ENCODE measurements at regions not wholly inside any gene's neighbourhood (a gene's known extent, or its start where the extent isn't known, plus 50 kb on each side); places are given as distances from the start of the nearest gene placed in this dataset.

DNA sequence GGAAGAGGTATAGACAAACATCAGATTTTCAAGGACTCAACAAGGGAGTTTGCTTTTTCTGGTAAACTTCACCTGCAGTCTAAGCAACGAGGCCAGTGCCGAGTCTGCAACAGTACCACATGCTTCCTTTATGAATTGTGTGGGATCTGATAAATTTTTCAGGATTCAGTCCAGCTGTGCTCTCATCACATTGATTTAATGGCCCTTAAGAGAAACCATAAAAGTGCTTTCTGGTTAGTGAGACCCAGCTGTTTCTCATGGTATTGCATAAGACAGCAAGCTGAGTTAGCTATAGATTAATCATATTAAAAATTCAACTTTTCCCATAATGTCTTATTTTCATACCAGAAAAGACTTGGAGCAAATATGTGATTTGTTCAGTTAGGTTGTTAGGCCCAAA is 291.4 kb downstream of the CENPW start:
- H3K4me3 ChIP-seq (ENCODE audit: low read depth, low read length, poor library complexity, severe bottlenecking) = no peak overlapping the region
- no peaks in the 10 kb centered on the region for H3K9me2 ChIP-seq (ENCODE audit: low read depth, low read length)
- no peak overlapping the region for H2AFZ ChIP-seq (ENCODE audit: low read length)
- no peaks in the 10 kb centered on the region for H3K79me2 ChIP-seq (ENCODE audit: insufficient read depth, low read length)
- no peak for TF ChIP-seq EZH2 (IDR thresholded peaks at IDR 0.05; ENCODE audit: borderline replicate concordance, low read length)
- TF ChIP-seq, protein P1, sequence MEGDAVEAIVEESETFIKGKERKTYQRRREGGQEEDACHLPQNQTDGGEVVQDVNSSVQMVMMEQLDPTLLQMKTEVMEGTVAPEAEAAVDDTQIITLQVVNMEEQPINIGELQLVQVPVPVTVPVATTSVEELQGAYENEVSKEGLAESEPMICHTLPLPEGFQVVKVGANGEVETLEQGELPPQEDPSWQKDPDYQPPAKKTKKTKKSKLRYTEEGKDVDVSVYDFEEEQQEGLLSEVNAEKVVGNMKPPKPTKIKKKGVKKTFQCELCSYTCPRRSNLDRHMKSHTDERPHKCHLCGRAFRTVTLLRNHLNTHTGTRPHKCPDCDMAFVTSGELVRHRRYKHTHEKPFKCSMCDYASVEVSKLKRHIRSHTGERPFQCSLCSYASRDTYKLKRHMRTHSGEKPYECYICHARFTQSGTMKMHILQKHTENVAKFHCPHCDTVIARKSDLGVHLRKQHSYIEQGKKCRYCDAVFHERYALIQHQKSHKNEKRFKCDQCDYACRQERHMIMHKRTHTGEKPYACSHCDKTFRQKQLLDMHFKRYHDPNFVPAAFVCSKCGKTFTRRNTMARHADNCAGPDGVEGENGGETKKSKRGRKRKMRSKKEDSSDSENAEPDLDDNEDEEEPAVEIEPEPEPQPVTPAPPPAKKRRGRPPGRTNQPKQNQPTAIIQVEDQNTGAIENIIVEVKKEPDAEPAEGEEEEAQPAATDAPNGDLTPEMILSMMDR (IDR thresholded peaks at IDR 0.05; ENCODE audit: low read length) = no peak
- no peak overlapping the region for H3K4me2 ChIP-seq (ENCODE audit: low read length)
- no peaks in the 10 kb centered on the region for H3K27me3 ChIP-seq (ENCODE audit: insufficient read depth, low read length)
- H3K9me3 ChIP-seq (ENCODE audit: low read length) = no peaks in the 10 kb centered on the region
- no peaks in the 10 kb centered on the region for H4K20me1 ChIP-seq (ENCODE audit: insufficient read depth, low read length)
- H3K27ac ChIP-seq (ENCODE audit: low read depth, low read length, poor library complexity, severe bottlenecking) = no peak overlapping the region
- H3K36me3 ChIP-seq (ENCODE audit: insufficient read depth, low read length) = no peaks in the 10 kb centered on the region
- H3K9ac ChIP-seq (ENCODE audit: low read length) = no peak overlapping the region
- H3F3A ChIP-seq (ENCODE audit: insufficient read depth, low read length) = no peaks in the 10 kb centered on the region
- H3K4me1 ChIP-seq (ENCODE audit: insufficient read depth, low read length, severe bottlenecking) = no peaks in the 10 kb centered on the region

- no peak for TF ChIP-seq EZH2 (IDR thresholded peaks at IDR 0.05; ENCODE audit: borderline replicate concordance, low read length)
- TF ChIP-seq, protein P1 (IDR thresholded peaks at IDR 0.05; ENCODE audit: low read length) = no peak
- Histone ChIP-seq H3K9ac (ENCODE audit: low read length) (no peak overlapping the region), H3K79me2 (ENCODE audit: insufficient read depth, low read length) (no peaks in the 10 kb centered on the region), H4K20me1 (ENCODE audit: insufficient read depth, low read length) (no peaks in the 10 kb centered on the region), H3K27ac (ENCODE audit: low read depth, low read length, poor library complexity, severe bottlenecking) (no peak overlapping the region), H3K27me3 (ENCODE audit: insufficient read depth, low read length) (no peaks in the 10 kb centered on the region), H3F3A (ENCODE audit: insufficient read depth, low read length) (no peaks in the 10 kb centered on the region), H3K4me3 (ENCODE audit: low read depth, low read length, poor library complexity, severe bottlenecking) (no peak overlapping the region), H2AFZ (ENCODE audit: low read length) (no peak overlapping the region), H3K36me3 (ENCODE audit: insufficient read depth, low read length) (no peaks in the 10 kb centered on the region), H3K9me2 (ENCODE audit: low read depth, low read length) (no peaks in the 10 kb centered on the region), H3K4me2 (ENCODE audit: low read length) (no peak overlapping the region), H3K4me1 (ENCODE audit: insufficient read depth, low read length, severe bottlenecking) (no peaks in the 10 kb centered on the region), H3K9me3 (ENCODE audit: low read length) (no peaks in the 10 kb centered on the region)
These were observed 292.4 kb downstream of the CENPW start for GRCh38 chr6:126632271-126632670.

DNA sequence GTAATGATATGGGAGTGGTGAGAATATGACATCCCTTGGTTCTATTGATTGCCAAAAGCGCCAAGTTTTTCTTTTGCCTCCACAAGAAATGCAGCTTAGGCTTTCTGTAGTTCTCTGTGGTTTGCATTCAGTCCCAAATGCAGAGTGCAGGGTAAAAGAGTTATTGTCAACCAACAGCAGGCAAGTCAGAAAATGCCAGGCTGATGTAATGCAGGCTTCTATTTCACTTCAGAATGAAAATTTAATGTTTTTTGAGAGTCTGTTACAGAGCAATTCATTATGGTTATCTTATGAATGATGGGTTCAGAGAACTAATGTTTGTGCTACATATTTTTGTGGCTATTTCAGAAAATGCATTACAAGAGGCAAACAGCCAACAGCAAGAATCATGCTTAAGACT is 293.5 kb downstream of the CENPW start:
- H3K4me3 ChIP-seq (ENCODE audit: low read depth, low read length, poor library complexity, severe bottlenecking) = no peak overlapping the region
- no peaks in the 10 kb centered on the region for H3K9me3 ChIP-seq (ENCODE audit: low read length)
- no peaks in the 10 kb centered on the region for H3K36me3 ChIP-seq (ENCODE audit: insufficient read depth, low read length)
- no peaks in the 10 kb centered on the region for H4K20me1 ChIP-seq (ENCODE audit: insufficient read depth, low read length)
- H3F3A ChIP-seq (ENCODE audit: insufficient read depth, low read length) = no peaks in the 10 kb centered on the region
- no peaks in the 10 kb centered on the region for H3K9me2 ChIP-seq (ENCODE audit: low read depth, low read length)
- no peaks in the 10 kb centered on the region for H3K4me1 ChIP-seq (ENCODE audit: insufficient read depth, low read length, severe bottlenecking)
- no peaks in the 10 kb centered on the region for H3K79me2 ChIP-seq (ENCODE audit: insufficient read depth, low read length)
- TF ChIP-seq, protein P1 (IDR thresholded peaks at IDR 0.05; ENCODE audit: low read length) = no peak
- TF ChIP-seq EZH2 (IDR thresholded peaks at IDR 0.05; ENCODE audit: borderline replicate concordance, low read length) = no peak
- H3K27me3 ChIP-seq (ENCODE audit: insufficient read depth, low read length) = no peaks in the 10 kb centered on the region
- no peak overlapping the region for H3K9ac ChIP-seq (ENCODE audit: low read length)
- H2AFZ ChIP-seq (ENCODE audit: low read length) = no peak overlapping the region
- H3K27ac ChIP-seq (ENCODE audit: low read depth, low read length, poor library complexity, severe bottlenecking) = no peak overlapping the region
- H3K4me2 ChIP-seq (ENCODE audit: low read length) = no peak overlapping the region

Data from OCI-LY1 (cell line).